HK-2 (cell line): ENCODE measurements at regions not wholly inside any gene's neighbourhood (a gene's known extent, or its start where the extent isn't known, plus 50 kb on each side); places are given as distances from the start of the nearest gene placed in this dataset.

Source experiments
- DNase-seq: peaks from one replicate; pipeline ENCODE4 v3.0.0-alpha.2; 2018; ENCODE audit not compliant: unreplicated experiment

GRCh38 chr14:65352964-65353530 is 59.5 kb upstream of the FUT8 start:
- peak; percentile 40 for DNase-seq

GRCh38 chr14:65354131-65354530 is 58.4 kb upstream of the FUT8 start:
- DNase-seq: no peak

GRCh38 chr14:65354715-65355114 is 57.8 kb upstream of the FUT8 start:
- no peak for DNase-seq

GRCh38 chr14:65356327-65356836 is 56.1 kb upstream of the FUT8 start:
- DNase-seq: peak; percentile 75

- no peak for DNase-seq
Observed at GRCh38 chr14:65357113-65357512, 55.4 kb upstream of the FUT8 start.

- DNase-seq: no peak
Observed at GRCh38 chr14:65357689-65358088, 54.8 kb upstream of the FUT8 start.

GRCh38 chr14:65359503-65359902 is 53.0 kb upstream of the FUT8 start:
- no peak for DNase-seq

GRCh38 chr14:65360144-65360784 is 52.3 kb upstream of the FUT8 start:
- DNase-seq: no peak

GRCh38 chr14:65361920-65362319 is 50.6 kb upstream of the FUT8 start:
- no peak for DNase-seq
